ENCODE measurements at regions not wholly inside any gene's neighbourhood (a gene's known extent, or its start where the extent isn't known, plus 50 kb on each side); places are given as distances from the start of the nearest gene placed in this dataset.
"Not testable (repeated sequence)": the region's sequence is repeated elsewhere in the genome, so short reads cannot be mapped to it uniquely, and the experiment has no call there.

DNA sequence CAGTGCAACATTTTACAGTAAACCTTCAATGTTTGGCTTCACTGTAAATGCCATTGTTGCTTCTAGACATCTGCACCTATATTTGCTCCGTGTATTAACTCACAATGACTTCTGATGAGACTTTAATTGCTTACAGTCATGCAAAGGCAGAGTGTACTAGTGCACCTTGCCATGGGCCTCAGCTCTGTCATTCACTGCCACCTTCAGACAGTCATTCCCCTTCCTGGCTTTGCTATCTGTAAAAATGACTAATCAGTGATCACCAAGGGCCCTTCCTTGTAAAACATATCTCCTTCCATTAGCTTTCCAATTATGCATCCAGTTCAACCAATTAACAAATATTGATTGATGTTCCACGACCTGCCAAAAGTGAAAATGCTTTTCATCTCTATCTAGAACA, 120.3 kb downstream of the ARRDC4 start:
- Histone ChIP-seq H3K4me3 (ENCODE audit: low read length) (no peak overlapping the region), H4K20me1 (ENCODE audit: control insufficient read depth, insufficient read depth, low read depth, low read length) (no peaks in the 10 kb centered on the region), H3K27ac (ENCODE audit: low read depth, low read length) (no peak overlapping the region), H3K9me2 (replicated peaks; ENCODE audit: control insufficient read depth, low read length) (no peaks in the 10 kb centered on the region), H3F3A (ENCODE audit: control insufficient read depth, insufficient read depth) (no peaks in the 10 kb centered on the region), H3K4me1 (ENCODE audit: control insufficient read depth, low read length) (peaks cover 4% of the 10 kb centered on the region; the same call in 1 of the 2 replicates), H3K79me2 (ENCODE audit: control insufficient read depth, low read length) (no peaks in the 10 kb centered on the region), H3K9me3 (ENCODE audit: control insufficient read depth, insufficient read depth, low read length) (no peaks in the 10 kb centered on the region), H3K27me3 (ENCODE audit: control insufficient read depth, low read length) (no peaks in the 10 kb centered on the region), H3K36me3 (ENCODE audit: control insufficient read depth, low read length) (no peaks in the 10 kb centered on the region), H3K4me2 (ENCODE audit: low read length) (no peak overlapping the region)
- TF ChIP-seq EZH2phosphoT487 (IDR thresholded peaks at IDR 0.05; ENCODE audit: borderline replicate concordance, low read length), result no peak
- TF ChIP-seq, protein P1, sequence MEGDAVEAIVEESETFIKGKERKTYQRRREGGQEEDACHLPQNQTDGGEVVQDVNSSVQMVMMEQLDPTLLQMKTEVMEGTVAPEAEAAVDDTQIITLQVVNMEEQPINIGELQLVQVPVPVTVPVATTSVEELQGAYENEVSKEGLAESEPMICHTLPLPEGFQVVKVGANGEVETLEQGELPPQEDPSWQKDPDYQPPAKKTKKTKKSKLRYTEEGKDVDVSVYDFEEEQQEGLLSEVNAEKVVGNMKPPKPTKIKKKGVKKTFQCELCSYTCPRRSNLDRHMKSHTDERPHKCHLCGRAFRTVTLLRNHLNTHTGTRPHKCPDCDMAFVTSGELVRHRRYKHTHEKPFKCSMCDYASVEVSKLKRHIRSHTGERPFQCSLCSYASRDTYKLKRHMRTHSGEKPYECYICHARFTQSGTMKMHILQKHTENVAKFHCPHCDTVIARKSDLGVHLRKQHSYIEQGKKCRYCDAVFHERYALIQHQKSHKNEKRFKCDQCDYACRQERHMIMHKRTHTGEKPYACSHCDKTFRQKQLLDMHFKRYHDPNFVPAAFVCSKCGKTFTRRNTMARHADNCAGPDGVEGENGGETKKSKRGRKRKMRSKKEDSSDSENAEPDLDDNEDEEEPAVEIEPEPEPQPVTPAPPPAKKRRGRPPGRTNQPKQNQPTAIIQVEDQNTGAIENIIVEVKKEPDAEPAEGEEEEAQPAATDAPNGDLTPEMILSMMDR (IDR thresholded peaks at IDR 0.05; ENCODE audit: low read depth, low read length, poor library complexity, severe bottlenecking), result no peak

DNA sequence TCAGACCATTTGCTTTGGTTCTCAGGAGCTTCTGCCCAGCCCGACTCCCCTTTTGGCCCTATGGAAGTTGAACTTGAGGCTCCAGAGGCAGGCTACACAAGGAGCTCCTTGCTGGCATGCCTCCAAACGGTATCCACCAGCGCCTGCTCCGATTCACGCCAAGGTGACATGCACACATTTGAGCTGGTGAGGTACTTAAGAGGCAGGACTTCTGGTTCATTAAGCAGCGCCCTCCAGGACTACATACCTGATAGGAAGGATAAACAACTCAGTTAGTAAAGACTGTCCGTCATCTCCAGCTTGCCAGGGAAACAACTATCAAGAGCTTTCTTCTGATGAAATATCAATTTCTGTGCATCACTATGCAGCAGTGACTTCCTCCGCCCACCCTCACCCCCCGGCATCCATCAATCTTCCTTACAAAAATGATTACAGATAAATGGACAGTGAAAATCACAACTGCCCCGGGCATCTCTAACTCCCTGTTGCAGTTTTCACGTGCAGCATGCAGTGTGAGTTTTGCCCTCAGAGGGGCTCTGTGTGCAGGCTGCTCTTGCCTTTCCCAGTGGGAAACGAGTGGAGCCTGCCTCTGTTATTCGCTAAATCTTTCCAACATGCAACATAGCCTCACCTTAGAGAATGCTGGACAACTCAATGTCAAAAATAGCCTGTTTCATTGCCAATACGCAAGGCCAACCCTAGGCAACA, 122.9 kb downstream of the ARRDC4 start:
- no peak for TF ChIP-seq EZH2phosphoT487 (IDR thresholded peaks at IDR 0.05; ENCODE audit: borderline replicate concordance, low read length)
- TF ChIP-seq, protein P1 (IDR thresholded peaks at IDR 0.05; ENCODE audit: low read depth, low read length, poor library complexity, severe bottlenecking), result no peak
- no peaks in the 10 kb centered on the region for H4K20me1 ChIP-seq (ENCODE audit: control insufficient read depth, insufficient read depth, low read depth, low read length)
- H3K79me2 ChIP-seq (ENCODE audit: control insufficient read depth, low read length), result no peaks in the 10 kb centered on the region
- H3F3A ChIP-seq (ENCODE audit: control insufficient read depth, insufficient read depth), result no peaks in the 10 kb centered on the region
- peaks cover 4% of the 10 kb centered on the region; the same call in 1 of the 2 replicates for H3K4me1 ChIP-seq (ENCODE audit: control insufficient read depth, low read length)
- no peak overlapping the region for H3K27ac ChIP-seq (ENCODE audit: low read depth, low read length)
- H3K27me3 ChIP-seq (ENCODE audit: control insufficient read depth, low read length), result no peaks in the 10 kb centered on the region
- H3K9me2 ChIP-seq (replicated peaks; ENCODE audit: control insufficient read depth, low read length), result no peaks in the 10 kb centered on the region
- no peak overlapping the region for H3K4me2 ChIP-seq (ENCODE audit: low read length)
- H3K4me3 ChIP-seq (ENCODE audit: low read length), result no peak overlapping the region
- H3K9me3 ChIP-seq (ENCODE audit: control insufficient read depth, insufficient read depth, low read length), result peaks cover 4% of the 10 kb centered on the region; the same call in 1 of the 2 replicates
- no peaks in the 10 kb centered on the region for H3K36me3 ChIP-seq (ENCODE audit: control insufficient read depth, low read length)

DNA sequence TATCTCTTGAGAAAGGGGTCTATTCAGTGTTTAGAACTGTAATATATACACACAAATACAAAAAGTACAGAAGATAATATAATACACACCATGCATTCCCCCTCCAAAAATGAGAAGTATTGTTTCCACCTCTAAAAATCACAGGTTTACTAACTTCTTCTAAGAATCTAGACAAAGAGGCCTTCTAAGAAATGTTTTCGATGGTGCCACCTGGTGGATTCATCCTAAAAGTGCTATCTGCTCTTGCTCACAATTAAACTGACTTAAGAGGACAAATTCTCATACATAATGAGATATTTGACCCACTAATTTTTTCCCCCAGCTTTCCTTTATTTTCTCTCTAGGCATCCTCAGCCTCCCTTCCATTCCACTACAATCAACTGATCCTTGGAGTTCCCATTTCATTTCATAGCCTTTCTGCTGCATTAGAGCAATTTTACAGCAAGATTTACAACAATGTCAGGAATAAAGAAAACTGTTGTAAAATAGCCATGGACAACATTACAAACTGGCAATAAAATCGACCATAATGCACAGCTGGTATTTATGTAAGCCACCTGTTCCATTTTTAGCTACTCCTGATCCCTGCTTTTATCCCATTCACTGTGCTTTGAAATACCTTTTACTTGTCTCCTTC, 124.6 kb downstream of the ARRDC4 start:
- no peaks in the 10 kb centered on the region for H3K9me2 ChIP-seq (replicated peaks; ENCODE audit: control insufficient read depth, low read length)
- no peaks in the 10 kb centered on the region for H3K27me3 ChIP-seq (ENCODE audit: control insufficient read depth, low read length)
- H3K79me2 ChIP-seq (ENCODE audit: control insufficient read depth, low read length), result no peaks in the 10 kb centered on the region
- no peak overlapping the region for H3K27ac ChIP-seq (ENCODE audit: low read depth, low read length)
- no peak for TF ChIP-seq EZH2phosphoT487 (IDR thresholded peaks at IDR 0.05; ENCODE audit: borderline replicate concordance, low read length)
- TF ChIP-seq, protein P1 (IDR thresholded peaks at IDR 0.05; ENCODE audit: low read depth, low read length, poor library complexity, severe bottlenecking), result peak; percentile 71
- no peaks in the 10 kb centered on the region for H3K36me3 ChIP-seq (ENCODE audit: control insufficient read depth, low read length)
- no peak overlapping the region for H3K4me2 ChIP-seq (ENCODE audit: low read length)
- H3K4me1 ChIP-seq (ENCODE audit: control insufficient read depth, low read length), result peaks cover 4% of the 10 kb centered on the region; the same call in 1 of the 2 replicates
- H3K4me3 ChIP-seq (ENCODE audit: low read length), result no peak overlapping the region
- peaks cover 4% of the 10 kb centered on the region; the same call in 1 of the 2 replicates for H3K9me3 ChIP-seq (ENCODE audit: control insufficient read depth, insufficient read depth, low read length)
- no peaks in the 10 kb centered on the region for H3F3A ChIP-seq (ENCODE audit: control insufficient read depth, insufficient read depth)
- no peaks in the 10 kb centered on the region for H4K20me1 ChIP-seq (ENCODE audit: control insufficient read depth, insufficient read depth, low read depth, low read length)

DNA sequence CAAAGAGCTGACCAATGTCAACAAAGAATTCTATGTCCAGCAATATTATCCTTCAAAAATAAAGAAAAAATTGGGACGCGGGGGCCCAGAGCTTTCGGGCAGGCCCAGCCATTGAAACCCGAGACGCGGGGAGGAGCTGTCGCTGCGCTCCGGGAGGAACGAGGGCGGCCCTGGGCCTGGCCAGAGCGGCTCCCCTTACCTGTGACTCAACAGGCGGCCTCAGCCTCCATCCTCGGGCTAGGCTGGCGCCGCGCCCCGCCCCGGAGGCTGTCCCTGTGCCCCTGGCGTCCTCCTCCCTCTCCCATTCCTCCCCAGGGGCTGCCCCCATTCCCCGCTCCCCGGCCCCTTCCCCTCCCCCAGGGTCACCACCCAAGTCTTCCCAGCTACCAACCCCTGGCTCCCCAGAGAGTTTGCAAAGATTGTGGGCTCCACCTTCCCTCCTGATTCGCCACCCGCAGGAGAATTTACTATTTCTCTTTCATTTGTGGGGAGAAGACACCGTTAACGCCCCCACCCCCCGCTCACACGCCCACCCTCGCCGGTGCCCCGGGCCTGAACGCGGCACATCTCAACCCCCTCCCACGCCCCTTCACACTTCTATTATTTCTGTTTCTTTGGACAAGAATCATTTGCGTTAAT, 127.9 kb downstream of the ARRDC4 start:
- H3K36me3 ChIP-seq (ENCODE audit: control insufficient read depth, low read length); H3K27ac ChIP-seq (ENCODE audit: low read depth, low read length); H3K9me3 ChIP-seq (ENCODE audit: control insufficient read depth, insufficient read depth, low read length); H3K27me3 ChIP-seq (ENCODE audit: control insufficient read depth, low read length); H3K79me2 ChIP-seq (ENCODE audit: control insufficient read depth, low read length); H3K9me2 ChIP-seq (replicated peaks; ENCODE audit: control insufficient read depth, low read length); H3K4me3 ChIP-seq (ENCODE audit: low read length); H3K4me1 ChIP-seq (ENCODE audit: control insufficient read depth, low read length); H3F3A ChIP-seq (ENCODE audit: control insufficient read depth, insufficient read depth); H3K4me2 ChIP-seq (ENCODE audit: low read length); H4K20me1 ChIP-seq (ENCODE audit: control insufficient read depth, insufficient read depth, low read depth, low read length): not testable (repeated sequence)

DNA sequence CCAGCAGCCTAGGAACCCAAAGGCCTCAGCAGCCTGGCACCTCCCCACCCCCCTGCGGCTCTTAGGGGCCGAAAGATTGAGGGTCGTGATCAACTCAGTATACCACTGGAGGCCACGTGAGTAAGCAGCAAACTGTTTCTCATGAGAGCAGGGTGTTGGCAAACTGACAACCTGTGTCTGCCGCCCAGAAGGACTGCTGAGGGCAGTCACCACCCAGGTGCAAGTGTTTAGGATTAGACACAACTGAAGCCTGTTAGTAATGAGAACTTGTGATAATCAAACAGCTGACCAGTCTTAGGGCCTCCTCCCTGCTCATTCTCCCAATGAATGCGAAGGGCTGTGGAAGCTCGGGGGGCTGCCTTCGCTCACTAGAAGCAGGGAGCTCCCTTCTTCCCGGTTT, 128.8 kb downstream of the ARRDC4 start:
- not testable (repeated sequence) for H3F3A ChIP-seq (ENCODE audit: control insufficient read depth, insufficient read depth); H3K36me3 ChIP-seq (ENCODE audit: control insufficient read depth, low read length); H3K9me3 ChIP-seq (ENCODE audit: control insufficient read depth, insufficient read depth, low read length); H3K4me1 ChIP-seq (ENCODE audit: control insufficient read depth, low read length); H3K9me2 ChIP-seq (replicated peaks; ENCODE audit: control insufficient read depth, low read length); H3K79me2 ChIP-seq (ENCODE audit: control insufficient read depth, low read length); H3K4me2 ChIP-seq (ENCODE audit: low read length); H3K27ac ChIP-seq (ENCODE audit: low read depth, low read length); H3K27me3 ChIP-seq (ENCODE audit: control insufficient read depth, low read length); H4K20me1 ChIP-seq (ENCODE audit: control insufficient read depth, insufficient read depth, low read depth, low read length); H3K4me3 ChIP-seq (ENCODE audit: low read length)

All from DOHH2 (cell line).